GM12878 (cell line): ENCODE measurements at regions not wholly inside any gene's neighbourhood (a gene's known extent, or its start where the extent isn't known, plus 50 kb on each side); places are given as distances from the start of the nearest gene placed in this dataset.

Experiments used
- ATAC-seq: fragments of 200-7000 bp; cut with Tn5 transposase; 3 replicates; pipeline ENCODE4 v1.9.1; 2020; ENCODE audit warnings: mild to moderate bottlenecking, moderate library complexity
- BruUV-seq: library from RNA; stranded (reverse); fragments of 400-500 nt; replicated peaks from 2 replicates; lab custom pipeline; 2021; lab: Mats Ljungman, UMichigan
- CTCF ChIA-PET: fragments of 300-600 bp; sonication (Branson Sonifier 250); formaldehyde crosslinking; extraction: SDS; loops from one replicate; lab custom pipeline; 2021; ENCODE audit warnings: inconsistent platforms; lab: Yijun Ruan, JAX
- POLR2A ChIA-PET: fragments of 350-600 bp; formaldehyde crosslinking; extraction: SDS; loops from one replicate; lab custom pipeline; 2021; ENCODE audit warnings: inconsistent platforms; lab: Charles Lee
- RAD21 ChIA-PET: fragments of 300-600 bp; sonication (Branson Sonifier 250); formaldehyde crosslinking; loops from one replicate; lab custom pipeline; 2023; ENCODE audit warnings: antibody characterized with exemption; ENCODE audit not compliant: unreplicated experiment; lab: Charles Lee
- SMC1A ChIA-PET: fragments of 300-600 bp; sonication (Branson Sonifier 250); formaldehyde crosslinking; loops from one replicate; lab custom pipeline; 2023; ENCODE audit not compliant: unreplicated experiment, uncharacterized antibody; lab: Charles Lee
- DNase-seq: peaks from one replicate; pipeline ENCODE4 v3.0.0-alpha.2; 2011; ENCODE audit warnings: low read depth, low spot score
- FAIRE-seq: peaks from 3 replicates; lab custom pipeline; 2011; peaks lifted over from hg19 to GRCh38; lab: Jason Lieb, UNC
- H2AFZ ChIP-seq: 2 replicates; pipeline ENCODE4 v1.6.0; 2011; ENCODE audit warnings: low read depth, low read length, control low read depth; ENCODE audit not compliant: control insufficient read depth
- H3K27ac ChIP-seq: 2 replicates; pipeline ENCODE4 v1.5.1; 2011; ENCODE audit warnings: control low read depth; ENCODE audit not compliant: control insufficient read depth, insufficient read depth
- H3K27me3 ChIP-seq, 2 experiments: replicated peaks in 1 of 2; 2 replicates each; pipeline versions ENCODE4 v1.6.0 to v1.6.1; 2011; ENCODE audit warnings: low read length in 1 of 2; ENCODE audit not compliant: control insufficient read depth in 2 of 2, insufficient read depth in 2 of 2
- H3K36me3 ChIP-seq, 2 experiments: 2 replicates each; pipeline ENCODE4 v1.5.1; 2011; ENCODE audit warnings: low read length in 1 of 2; ENCODE audit not compliant: control insufficient read depth in 2 of 2, insufficient read depth in 2 of 2
- H3K4me1 ChIP-seq: 2 replicates; pipeline ENCODE4 v1.6.1; 2011; ENCODE audit warnings: mild to moderate bottlenecking, low read length, moderate library complexity, mixed read lengths; ENCODE audit not compliant: control insufficient read depth, insufficient read depth
- H3K4me2 ChIP-seq: 2 replicates; pipeline ENCODE4 v1.6.0; 2011; ENCODE audit warnings: control low read depth; ENCODE audit not compliant: control insufficient read depth, insufficient read depth
- H3K4me3 ChIP-seq: fragments of 200-600 bp; sonication (generic); 2 replicates; pipeline ENCODE4 v1.5.1; 2016
- H3K79me2 ChIP-seq: 2 replicates; pipeline ENCODE4 v1.6.0; 2011; ENCODE audit warnings: low read length; ENCODE audit not compliant: control insufficient read depth, insufficient read depth
- H3K9ac ChIP-seq: 2 replicates; pipeline ENCODE4 v1.8.0; 2011; ENCODE audit warnings: low read length, control low read depth, mixed read lengths; ENCODE audit not compliant: control insufficient read depth, insufficient read depth
- H3K9me3 ChIP-seq: replicated peaks from 3 replicates; pipeline ENCODE4 v1.5.1; 2011; ENCODE audit warnings: mild to moderate bottlenecking, low read length; ENCODE audit not compliant: control insufficient read depth, insufficient read depth
- H4K20me1 ChIP-seq: 2 replicates; pipeline ENCODE4 v1.6.0; 2011; ENCODE audit not compliant: control insufficient read depth, insufficient read depth
- CTCF ChIP-seq, 3 experiments: IDR thresholded peaks in 2 of 3; conservative IDR thresholded peaks in 1 of 3; 2 replicates each; pipeline ENCODE4 v1.5.1; 2011; ENCODE audit warnings: low read depth in 3 of 3, low read length in 3 of 3, mild to moderate bottlenecking in 3 of 3, control low read depth in 2 of 3, moderate library complexity in 2 of 3, inconsistent platforms in 1 of 3, mixed read lengths in 1 of 3; ENCODE audit not compliant: control insufficient read depth in 2 of 3, insufficient read depth in 1 of 3; ENCODE audit errors: extremely low read depth in 1 of 3
- EP300 ChIP-seq, 2 experiments: fragments of 150-350 bp in 1 of 2; IDR thresholded peaks; 2 replicates each; pipeline ENCODE4 v1.6.1; 2011 to 2012; ENCODE audit warnings: low read depth in 2 of 2, low read length in 2 of 2, borderline replicate concordance in 1 of 2, improper control_type of control experiment in 1 of 2, inconsistent platforms in 1 of 2; ENCODE audit not compliant: control insufficient read depth in 1 of 2
- GABPA ChIP-seq: IDR thresholded peaks from 2 replicates; pipeline ENCODE4 v1.6.1; 2014; ENCODE audit warnings: antibody characterized with exemption, low read depth, mild to moderate bottlenecking, inconsistent platforms
- KAT2A ChIP-seq: conservative IDR thresholded peaks from 2 replicates; pipeline ENCODE4 v1.6.1; 2011; ENCODE audit warnings: low read depth, low read length; ENCODE audit not compliant: control insufficient read depth
- PBX3 ChIP-seq: IDR thresholded peaks from 2 replicates; pipeline ENCODE4 v1.6.1; 2011; ENCODE audit warnings: mild to moderate bottlenecking, low read depth, low read length, moderate library complexity; ENCODE audit not compliant: insufficient replicate concordance
- PML ChIP-seq: IDR thresholded peaks from 2 replicates; pipeline ENCODE4 v1.6.1; 2012; ENCODE audit warnings: low read length, inconsistent platforms
- POLR2A ChIP-seq: IDR thresholded peaks from 2 replicates; pipeline ENCODE4 v1.6.1; 2011; ENCODE audit warnings: low read depth, mild to moderate bottlenecking, low read length
- RELA ChIP-seq: fragments of 450-650 bp; IDR thresholded peaks from 2 replicates; pipeline ENCODE4 v1.8.0; 2014; ENCODE audit warnings: borderline replicate concordance; ENCODE audit not compliant: partially characterized antibody
- SIN3A ChIP-seq: IDR thresholded peaks from 2 replicates; pipeline ENCODE4 v1.6.1; 2012; ENCODE audit warnings: low read depth, low read length, improper control_type of control experiment
- SRF ChIP-seq, 2 experiments: IDR thresholded peaks; 2 replicates each; pipeline ENCODE4 v1.6.1; 2011; ENCODE audit warnings: low read depth in 2 of 2, low read length in 2 of 2, mild to moderate bottlenecking in 1 of 2, moderate library complexity in 1 of 2
- SUPT20H ChIP-seq: IDR thresholded peaks from 2 replicates; pipeline ENCODE4 v1.6.1; 2011; ENCODE audit warnings: low read depth, mild to moderate bottlenecking, low read length, moderate library complexity, borderline replicate concordance; ENCODE audit not compliant: control insufficient read depth
- TAF1 ChIP-seq: IDR thresholded peaks from 2 replicates; pipeline ENCODE4 v1.6.1; 2011; ENCODE audit warnings: mild to moderate bottlenecking, low read depth, low read length, borderline replicate concordance
- TARDBP ChIP-seq: IDR thresholded peaks from 2 replicates; pipeline ENCODE4 v1.6.1; 2016; ENCODE audit warnings: borderline replicate concordance
- WRNIP1 ChIP-seq: IDR thresholded peaks from 2 replicates; pipeline ENCODE4 v1.6.1; 2011; ENCODE audit warnings: low read depth, low read length, improper control_type of control experiment, borderline replicate concordance
- WGBS: methylation state at CpG from one replicate; pipeline ENCODE4 v1.1.6; 2016; ENCODE audit warnings: low lambda C conversion rate; ENCODE audit not compliant: insufficient replicate concordance, insufficient coverage; ENCODE audit errors: missing lambda C conversion rate; 5-methylcytosine and 5-hydroxymethylcytosine counted together
- in situ Hi-C: fragments of 300-500 bp; cut with MboI; formaldehyde crosslinking; loops from 9 replicates; pipeline ENCODE4 v1.14.3; 2018; ENCODE audit warnings: mixed read lengths
- intact Hi-C: fragments of 100-400 bp; cut with micrococcal nuclease; formaldehyde crosslinking; loops from one replicate; pipeline ENCODE4 v1.14.2; 2022; ENCODE audit not compliant: unreplicated experiment
- TF ChIP-seq, protein P1 (sequence below): IDR thresholded peaks from 2 replicates; pipeline ENCODE4 v1.6.1; 2012; ENCODE audit warnings: low read length, inconsistent platforms

DNA sequence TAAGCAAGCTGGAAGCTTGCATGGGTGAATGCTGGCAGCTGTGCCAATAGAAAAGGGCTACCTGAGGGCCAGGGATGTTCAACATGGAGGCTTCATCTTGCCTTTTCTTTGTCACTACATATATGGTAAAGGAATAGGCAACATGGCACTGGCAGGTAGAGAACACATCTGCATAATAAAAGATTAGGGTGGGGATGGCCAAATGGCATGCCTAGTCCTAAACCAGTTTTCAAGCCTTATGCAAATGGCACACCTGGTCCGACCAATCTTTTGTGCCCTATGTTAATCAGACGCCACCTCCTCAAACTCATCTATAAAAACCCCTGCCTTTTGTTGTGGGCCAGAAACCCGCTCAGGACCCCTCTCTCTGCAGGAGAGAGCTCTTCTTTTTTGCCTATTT, 216.8 kb upstream of the PROK2 start:
- WGBS = 60% methylated on average over 3 of the region's 3 CpGs
- ATAC-seq (no peak), DNase-seq (no peak), FAIRE-seq (no peak)
- Histone ChIP-seq H2AFZ (no peak overlapping the region), H3K27ac (no peak overlapping the region), H4K20me1 (no peaks in the 10 kb centered on the region), H3K4me1 (no peaks in the 10 kb centered on the region), H3K36me3 (no peaks in the 10 kb centered on the region), H3K9me3 (no peaks in the 10 kb centered on the region), H3K4me3 (no peak overlapping the region), H3K27me3 (no peaks in the 10 kb centered on the region), H3K79me2 (no peaks in the 10 kb centered on the region), H3K4me2 (no peak overlapping the region), H3K9ac (no peak overlapping the region)
- intact Hi-C loops (no loop called here), in situ Hi-C loops (no loop called here)
- TF ChIP-seq WRNIP1 (no peak), POLR2A (no peak), SIN3A (no peak), SRF (IDR thresholded peaks at IDR 0.05; ENCODE audit: low read depth in 2 of 2, low read length in 2 of 2) (no peak), GABPA (no peak), TARDBP (no peak), KAT2A (no peak), EP300 (IDR thresholded peaks at IDR 0.05; ENCODE audit: borderline replicate concordance in 1 of 2, control insufficient read depth in 1 of 2, low read depth in 2 of 2, low read length in 2 of 2) (no peak), TAF1 (no peak), PBX3 (no peak), CTCF (IDR thresholded peaks at IDR 0.05 in 2 of 3, conservative IDR thresholded peaks at IDR 0.05 in 1 of 3; ENCODE audit: control insufficient read depth in 2 of 3, extremely low read depth in 1 of 3, insufficient read depth in 1 of 3, low read depth in 3 of 3, low read length in 3 of 3) (no peak), PML (no peak), SUPT20H (no peak), RELA (no peak)
- TF ChIP-seq, protein P1, sequence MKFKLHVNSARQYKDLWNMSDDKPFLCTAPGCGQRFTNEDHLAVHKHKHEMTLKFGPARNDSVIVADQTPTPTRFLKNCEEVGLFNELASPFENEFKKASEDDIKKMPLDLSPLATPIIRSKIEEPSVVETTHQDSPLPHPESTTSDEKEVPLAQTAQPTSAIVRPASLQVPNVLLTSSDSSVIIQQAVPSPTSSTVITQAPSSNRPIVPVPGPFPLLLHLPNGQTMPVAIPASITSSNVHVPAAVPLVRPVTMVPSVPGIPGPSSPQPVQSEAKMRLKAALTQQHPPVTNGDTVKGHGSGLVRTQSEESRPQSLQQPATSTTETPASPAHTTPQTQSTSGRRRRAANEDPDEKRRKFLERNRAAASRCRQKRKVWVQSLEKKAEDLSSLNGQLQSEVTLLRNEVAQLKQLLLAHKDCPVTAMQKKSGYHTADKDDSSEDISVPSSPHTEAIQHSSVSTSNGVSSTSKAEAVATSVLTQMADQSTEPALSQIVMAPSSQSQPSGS = no peak
- SMC1A ChIA-PET = interaction anchor here (0.9 to 3.6 kb wide), 5 partner anchors 9 to 32 kb away, joined by 3 to 13 read pairs (median 3); no protein-coding TSS in a partner anchor
- CTCF ChIA-PET = interaction anchor here (0.7 to 1.6 kb wide), 4 partner anchors 15 to 39 kb away, joined by 3 to 6 read pairs (median 3); no protein-coding TSS in a partner anchor
- POLR2A ChIA-PET = interaction anchor here (1.6 kb wide), 1 partner anchor 11 kb away, joined by 4 read pairs; no protein-coding TSS in a partner anchor
- RAD21 ChIA-PET = no interaction called here
- no TSS peak for BruUV-seq
